ENCODE measurements at regions not wholly inside any gene's neighbourhood (a gene's known extent, or its start where the extent isn't known, plus 50 kb on each side); places are given as distances from the start of the nearest gene placed in this dataset.
A peak's percentile ranks its signal among the peaks of the same experiment; 100 is the strongest.
"Not testable (repeated sequence)": the region's sequence is repeated elsewhere in the genome, so short reads cannot be mapped to it uniquely, and the experiment has no call there.

GRCh38 chr7:77484785-77485184, 52.3 kb upstream of the PTPN12 start:
- Histone ChIP-seq H3K9me3 (ENCODE audit: control insufficient read depth in 2 of 2, insufficient read depth in 1 of 2, low read depth in 1 of 2, low read length in 1 of 2) (no peaks in the 10 kb centered on the region), H3K36me3 (ENCODE audit: control insufficient read depth in 2 of 2, insufficient read depth in 2 of 2, low read length in 1 of 2) (no peaks in the 10 kb centered on the region), H3K27me3 (ENCODE audit: control insufficient read depth in 1 of 2, insufficient read depth in 2 of 2, low read length in 2 of 2) (no peaks in the 10 kb centered on the region), H3K27ac (ENCODE audit: low read depth in 2 of 2, low read length in 1 of 2) (no peak overlapping the region), H3K4me3 (ENCODE audit: low read depth in 1 of 2, low read length in 2 of 2) (no peak overlapping the region), H3K4me1 (ENCODE audit: control insufficient read depth in 2 of 2, insufficient read depth in 2 of 2, low read length in 1 of 2) (no peaks in the 10 kb centered on the region)
- 76 to 77% methylated on average over 7 of the region's 7 CpGs for WGBS, 2 donors

- Histone ChIP-seq H3K36me3 (ENCODE audit: control insufficient read depth in 2 of 2, insufficient read depth in 2 of 2, low read length in 1 of 2) (no peaks in the 10 kb centered on the region), H3K4me1 (ENCODE audit: control insufficient read depth in 2 of 2, insufficient read depth in 2 of 2, low read length in 1 of 2) (no peaks in the 10 kb centered on the region), H3K4me3 (ENCODE audit: low read depth in 1 of 2, low read length in 2 of 2) (no peak overlapping the region), H3K9me3 (ENCODE audit: control insufficient read depth in 2 of 2, insufficient read depth in 1 of 2, low read depth in 1 of 2, low read length in 1 of 2) (no peaks in the 10 kb centered on the region), H3K27me3 (ENCODE audit: control insufficient read depth in 1 of 2, insufficient read depth in 2 of 2, low read length in 2 of 2) (no peaks in the 10 kb centered on the region), H3K27ac (ENCODE audit: low read depth in 2 of 2, low read length in 1 of 2) (no peak overlapping the region)
- 30 to 45% methylated on average over 3 of the region's 3 CpGs for WGBS, 2 donors
Measured at GRCh38 chr7:77482015-77482414, 55.1 kb upstream of the PTPN12 start.

GRCh38 chr7:77481615-77482014, 55.5 kb upstream of the PTPN12 start:
- Histone ChIP-seq H3K27ac (ENCODE audit: low read depth in 2 of 2, low read length in 1 of 2) (peak overlapping the region; percentile 51 to 79), H3K36me3 (ENCODE audit: control insufficient read depth in 2 of 2, insufficient read depth in 2 of 2, low read length in 1 of 2) (no peaks in the 10 kb centered on the region), H3K4me3 (ENCODE audit: low read depth in 1 of 2, low read length in 2 of 2) (no peak overlapping the region), H3K4me1 (ENCODE audit: control insufficient read depth in 2 of 2, insufficient read depth in 2 of 2, low read length in 1 of 2) (no peaks in the 10 kb centered on the region), H3K9me3 (ENCODE audit: control insufficient read depth in 2 of 2, insufficient read depth in 1 of 2, low read depth in 1 of 2, low read length in 1 of 2) (no peaks in the 10 kb centered on the region), H3K27me3 (ENCODE audit: control insufficient read depth in 1 of 2, insufficient read depth in 2 of 2, low read length in 2 of 2) (no peaks in the 10 kb centered on the region)
- 61 to 62% methylated on average over 2 of the region's 2 CpGs for WGBS, 2 donors

- H3K36me3 ChIP-seq (ENCODE audit: control insufficient read depth in 2 of 2, insufficient read depth in 2 of 2, low read length in 1 of 2); H3K4me3 ChIP-seq (ENCODE audit: low read depth in 1 of 2, low read length in 2 of 2); H3K9me3 ChIP-seq (ENCODE audit: control insufficient read depth in 2 of 2, insufficient read depth in 1 of 2, low read depth in 1 of 2, low read length in 1 of 2); H3K27ac ChIP-seq (ENCODE audit: low read depth in 2 of 2, low read length in 1 of 2); H3K27me3 ChIP-seq (ENCODE audit: control insufficient read depth in 1 of 2, insufficient read depth in 2 of 2, low read length in 2 of 2); H3K4me1 ChIP-seq (ENCODE audit: control insufficient read depth in 2 of 2, insufficient read depth in 2 of 2, low read length in 1 of 2): not testable (repeated sequence)
- 89 to 91% methylated on average over 4 of the region's 4 CpGs for WGBS, 2 donors
Measured at GRCh38 chr7:77480102-77480627, 56.9 kb upstream of the PTPN12 start.

GRCh38 chr7:77479536-77480088, 57.5 kb upstream of the PTPN12 start:
- H3K36me3 ChIP-seq (ENCODE audit: control insufficient read depth in 2 of 2, insufficient read depth in 2 of 2, low read length in 1 of 2) = no peaks in the 10 kb centered on the region
- no peaks in the 10 kb centered on the region for H3K27me3 ChIP-seq (ENCODE audit: control insufficient read depth in 1 of 2, insufficient read depth in 2 of 2, low read length in 2 of 2)
- peak overlapping the region in 1 of 2 donors; percentile 47 for H3K27ac ChIP-seq (ENCODE audit: low read depth in 2 of 2, low read length in 1 of 2)
- H3K9me3 ChIP-seq (ENCODE audit: control insufficient read depth in 2 of 2, insufficient read depth in 1 of 2, low read depth in 1 of 2, low read length in 1 of 2) = no peaks in the 10 kb centered on the region
- 82 to 84% methylated on average over 3 of the region's 3 CpGs for WGBS, 2 donors
- no peaks in the 10 kb centered on the region for H3K4me1 ChIP-seq (ENCODE audit: control insufficient read depth in 2 of 2, insufficient read depth in 2 of 2, low read length in 1 of 2)
- H3K4me3 ChIP-seq (ENCODE audit: low read depth in 1 of 2, low read length in 2 of 2) = no peak overlapping the region

- H3K9me3 ChIP-seq (ENCODE audit: control insufficient read depth in 2 of 2, insufficient read depth in 1 of 2, low read depth in 1 of 2, low read length in 1 of 2) = no peaks in the 10 kb centered on the region
- 81 to 85% methylated on average over 3 of the region's 3 CpGs for WGBS, 2 donors
- H3K4me3 ChIP-seq (ENCODE audit: low read depth in 1 of 2, low read length in 2 of 2) = no peak overlapping the region
- H3K27ac ChIP-seq (ENCODE audit: low read depth in 2 of 2, low read length in 1 of 2) = no peak overlapping the region
- no peaks in the 10 kb centered on the region for H3K4me1 ChIP-seq (ENCODE audit: control insufficient read depth in 2 of 2, insufficient read depth in 2 of 2, low read length in 1 of 2)
- H3K36me3 ChIP-seq (ENCODE audit: control insufficient read depth in 2 of 2, insufficient read depth in 2 of 2, low read length in 1 of 2) = no peaks in the 10 kb centered on the region
- H3K27me3 ChIP-seq (ENCODE audit: control insufficient read depth in 1 of 2, insufficient read depth in 2 of 2, low read length in 2 of 2) = no peaks in the 10 kb centered on the region
Measured at GRCh38 chr7:77476871-77477270, 60.2 kb upstream of the PTPN12 start.

- Histone ChIP-seq H3K27ac (ENCODE audit: low read depth in 2 of 2, low read length in 1 of 2) (no peak overlapping the region), H3K4me1 (ENCODE audit: control insufficient read depth in 2 of 2, insufficient read depth in 2 of 2, low read length in 1 of 2) (no peaks in the 10 kb centered on the region), H3K36me3 (ENCODE audit: control insufficient read depth in 2 of 2, insufficient read depth in 2 of 2, low read length in 1 of 2) (no peaks in the 10 kb centered on the region), H3K4me3 (ENCODE audit: low read depth in 1 of 2, low read length in 2 of 2) (no peak overlapping the region), H3K9me3 (ENCODE audit: control insufficient read depth in 2 of 2, insufficient read depth in 1 of 2, low read depth in 1 of 2, low read length in 1 of 2) (no peaks in the 10 kb centered on the region), H3K27me3 (ENCODE audit: control insufficient read depth in 1 of 2, insufficient read depth in 2 of 2, low read length in 2 of 2) (no peaks in the 10 kb centered on the region)
Measured at GRCh38 chr7:77475181-77475580, 59.0 kb upstream of the GSAP start.

- Histone ChIP-seq H3K9me3 (ENCODE audit: control insufficient read depth in 2 of 2, insufficient read depth in 1 of 2, low read depth in 1 of 2, low read length in 1 of 2) (no peaks in the 10 kb centered on the region), H3K27ac (ENCODE audit: low read depth in 2 of 2, low read length in 1 of 2) (no peak overlapping the region), H3K27me3 (ENCODE audit: control insufficient read depth in 1 of 2, insufficient read depth in 2 of 2, low read length in 2 of 2) (no peaks in the 10 kb centered on the region), H3K4me3 (ENCODE audit: low read depth in 1 of 2, low read length in 2 of 2) (no peak overlapping the region), H3K4me1 (ENCODE audit: control insufficient read depth in 2 of 2, insufficient read depth in 2 of 2, low read length in 1 of 2) (no peaks in the 10 kb centered on the region), H3K36me3 (ENCODE audit: control insufficient read depth in 2 of 2, insufficient read depth in 2 of 2, low read length in 1 of 2) (no peaks in the 10 kb centered on the region)
- 76 to 77% methylated on average over 3 of the region's 3 CpGs for WGBS, 2 donors
Measured at GRCh38 chr7:77474756-77475155, 58.6 kb upstream of the GSAP start.

GRCh38 chr7:77473229-77474005, 57.3 kb upstream of the GSAP start:
- Histone ChIP-seq H3K36me3 (ENCODE audit: control insufficient read depth in 2 of 2, insufficient read depth in 2 of 2, low read length in 1 of 2) (no peaks in the 10 kb centered on the region), H3K27me3 (ENCODE audit: control insufficient read depth in 1 of 2, insufficient read depth in 2 of 2, low read length in 2 of 2) (no peaks in the 10 kb centered on the region), H3K9me3 (ENCODE audit: control insufficient read depth in 2 of 2, insufficient read depth in 1 of 2, low read depth in 1 of 2, low read length in 1 of 2) (no peaks in the 10 kb centered on the region), H3K4me3 (ENCODE audit: low read depth in 1 of 2, low read length in 2 of 2) (no peak overlapping the region), H3K4me1 (ENCODE audit: control insufficient read depth in 2 of 2, insufficient read depth in 2 of 2, low read length in 1 of 2) (no peaks in the 10 kb centered on the region), H3K27ac (ENCODE audit: low read depth in 2 of 2, low read length in 1 of 2) (no peak overlapping the region)
- 71 to 86% methylated on average over 8 of the region's 8 CpGs for WGBS, 2 donors

- Histone ChIP-seq H3K4me1 (ENCODE audit: control insufficient read depth in 2 of 2, insufficient read depth in 2 of 2, low read length in 1 of 2) (no peaks in the 10 kb centered on the region), H3K9me3 (ENCODE audit: control insufficient read depth in 2 of 2, insufficient read depth in 1 of 2, low read depth in 1 of 2, low read length in 1 of 2) (no peaks in the 10 kb centered on the region)
Measured at GRCh38 chr7:77469927-77470326, 53.8 kb upstream of the GSAP start.

More at GRCh38 chr7:77469927-77470326, 53.8 kb upstream of the GSAP start:
- no peaks in the 10 kb centered on the region for H3K36me3 ChIP-seq (ENCODE audit: control insufficient read depth in 2 of 2, insufficient read depth in 2 of 2, low read length in 1 of 2)
- no peak overlapping the region for H3K27ac ChIP-seq (ENCODE audit: low read depth in 2 of 2, low read length in 1 of 2)
- WGBS, 2 donors = 97 to 99% methylated on average over 1 of the region's 1 CpG
- no peak overlapping the region for H3K4me3 ChIP-seq (ENCODE audit: low read depth in 1 of 2, low read length in 2 of 2)
- H3K27me3 ChIP-seq (ENCODE audit: control insufficient read depth in 1 of 2, insufficient read depth in 2 of 2, low read length in 2 of 2) = no peaks in the 10 kb centered on the region
